ENCODE measurements at regions not wholly inside any gene's neighbourhood (a gene's known extent, or its start where the extent isn't known, plus 50 kb on each side); places are given as distances from the start of the nearest gene placed in this dataset.

GRCh38 chr22:47810505-47811500, 1048.4 kb downstream of the TBC1D22A start:
- H3K4me1 ChIP-seq (ENCODE audit: insufficient read depth, poor library complexity, severe bottlenecking), result no peaks in the 10 kb centered on the region
- no peak overlapping the region for H3K27ac ChIP-seq (ENCODE audit: poor library complexity, severe bottlenecking)
- no peaks in the 10 kb centered on the region for H3K36me3 ChIP-seq (ENCODE audit: low read depth)
- H3K27me3 ChIP-seq (ENCODE audit: insufficient read depth, poor library complexity, severe bottlenecking), result no peaks in the 10 kb centered on the region
- DNase-seq (ENCODE audit: low spot score), result no peak
- H3K9me3 ChIP-seq (ENCODE audit: severe bottlenecking), result no peaks in the 10 kb centered on the region
- no peak for ATAC-seq (ENCODE audit: low read depth)
- no peak overlapping the region for H3K4me3 ChIP-seq (ENCODE audit: severe bottlenecking)
- no peak for TF ChIP-seq CTCF (IDR thresholded peaks at IDR 0.05; ENCODE audit: poor library complexity, severe bottlenecking)

GRCh38 chr22:47808886-47809620, 1046.6 kb downstream of the TBC1D22A start:
- Histone ChIP-seq H3K4me3 (ENCODE audit: severe bottlenecking) (no peak overlapping the region), H3K36me3 (ENCODE audit: low read depth) (no peaks in the 10 kb centered on the region), H3K9me3 (ENCODE audit: severe bottlenecking) (no peaks in the 10 kb centered on the region), H3K4me1 (ENCODE audit: insufficient read depth, poor library complexity, severe bottlenecking) (no peaks in the 10 kb centered on the region), H3K27me3 (ENCODE audit: insufficient read depth, poor library complexity, severe bottlenecking) (no peaks in the 10 kb centered on the region), H3K27ac (ENCODE audit: poor library complexity, severe bottlenecking) (no peak overlapping the region)
- no peak for DNase-seq (ENCODE audit: low spot score)
- ATAC-seq (ENCODE audit: low read depth), result no peak
- TF ChIP-seq CTCF (IDR thresholded peaks at IDR 0.05; ENCODE audit: poor library complexity, severe bottlenecking), result no peak

- TF ChIP-seq CTCF (IDR thresholded peaks at IDR 0.05; ENCODE audit: poor library complexity, severe bottlenecking), result no peak
- Histone ChIP-seq H3K9me3 (ENCODE audit: severe bottlenecking) (no peaks in the 10 kb centered on the region), H3K4me1 (ENCODE audit: insufficient read depth, poor library complexity, severe bottlenecking) (no peaks in the 10 kb centered on the region), H3K27ac (ENCODE audit: poor library complexity, severe bottlenecking) (no peak overlapping the region), H3K27me3 (ENCODE audit: insufficient read depth, poor library complexity, severe bottlenecking) (no peaks in the 10 kb centered on the region), H3K36me3 (ENCODE audit: low read depth) (no peaks in the 10 kb centered on the region), H3K4me3 (ENCODE audit: severe bottlenecking) (no peak overlapping the region)
- DNase-seq (ENCODE audit: low spot score) (no peak), ATAC-seq (ENCODE audit: low read depth) (no peak)
Measured at GRCh38 chr22:47808236-47808635, 1045.8 kb downstream of the TBC1D22A start.

- no peak overlapping the region for H3K27ac ChIP-seq (ENCODE audit: poor library complexity, severe bottlenecking)
- H3K27me3 ChIP-seq (ENCODE audit: insufficient read depth, poor library complexity, severe bottlenecking), result no peaks in the 10 kb centered on the region
- no peaks in the 10 kb centered on the region for H3K36me3 ChIP-seq (ENCODE audit: low read depth)
- no peaks in the 10 kb centered on the region for H3K9me3 ChIP-seq (ENCODE audit: severe bottlenecking)
- TF ChIP-seq CTCF (IDR thresholded peaks at IDR 0.05; ENCODE audit: poor library complexity, severe bottlenecking), result no peak
- ATAC-seq (ENCODE audit: low read depth) (no peak), DNase-seq (ENCODE audit: low spot score) (no peak)
- no peak overlapping the region for H3K4me3 ChIP-seq (ENCODE audit: severe bottlenecking)
- no peaks in the 10 kb centered on the region for H3K4me1 ChIP-seq (ENCODE audit: insufficient read depth, poor library complexity, severe bottlenecking)
Measured at GRCh38 chr22:47807506-47807905, 1045.1 kb downstream of the TBC1D22A start.
